Fibroblast of lung (primary cell): ENCODE measurements at regions not wholly inside any gene's neighbourhood (a gene's known extent, or its start where the extent isn't known, plus 50 kb on each side); places are given as distances from the start of the nearest gene placed in this dataset.
A peak's percentile ranks its signal among the peaks of the same experiment; 100 is the strongest.

Experiments
- DNase-seq, 2 donors: peaks; one replicate each; pipeline versions ENCODE4 v3.0.0 to v3.0.0-alpha.2; 2010; ENCODE audit warnings: low read depth in 2 of 2
- H2AFZ ChIP-seq: 2 replicates; pipeline ENCODE4 v1.5.1; 2012; ENCODE audit warnings: low read length, control low read depth, inconsistent platforms
- H3K27ac ChIP-seq: 2 replicates; pipeline ENCODE4 v1.5.1; 2011; ENCODE audit warnings: low read length, control low read depth; ENCODE audit not compliant: insufficient read depth
- H3K27me3 ChIP-seq: 2 replicates; pipeline ENCODE4 v1.5.1; 2011; ENCODE audit warnings: mild to moderate bottlenecking, low read length; ENCODE audit not compliant: control insufficient read depth, insufficient read depth
- H3K36me3 ChIP-seq: 2 replicates; pipeline ENCODE4 v1.5.1; 2011; ENCODE audit warnings: low read length; ENCODE audit not compliant: control insufficient read depth, insufficient read depth
- H3K4me1 ChIP-seq: 2 replicates; pipeline ENCODE4 v1.5.1; 2011; ENCODE audit warnings: low read length; ENCODE audit not compliant: control insufficient read depth, insufficient read depth; ENCODE audit errors: extremely low read depth
- H3K4me2 ChIP-seq: 2 replicates; pipeline ENCODE4 v1.5.1; 2011; ENCODE audit warnings: low read length, control low read depth; ENCODE audit not compliant: insufficient read depth; ENCODE audit errors: extremely low read depth
- H3K4me3 ChIP-seq, 4 experiments: fragments of 200-600 bp in 1 of 4; sonication (generic) in 1 of 4; replicated peaks in 1 of 4; 2 replicates each; pipeline ENCODE4 v1.5.1; 2011 to 2016; ENCODE audit warnings: low read length in 4 of 4, low read depth in 3 of 4, mild to moderate bottlenecking in 3 of 4, control low read depth in 2 of 4, inconsistent platforms in 1 of 4, mixed read lengths in 1 of 4; ENCODE audit not compliant: insufficient read depth in 1 of 4; ENCODE audit errors: control extremely low read depth in 1 of 4
- H3K79me2 ChIP-seq: 2 replicates; pipeline ENCODE4 v1.5.1; 2012; ENCODE audit warnings: mild to moderate bottlenecking, low read length, inconsistent platforms; ENCODE audit not compliant: control insufficient read depth, insufficient read depth
- H3K9ac ChIP-seq: 2 replicates; pipeline ENCODE4 v1.5.1; 2011; ENCODE audit warnings: mild to moderate bottlenecking, low read length, control low read depth; ENCODE audit not compliant: insufficient read depth
- H3K9me3 ChIP-seq: 2 replicates; pipeline ENCODE4 v1.5.1; 2012; ENCODE audit warnings: low read depth, low read length; ENCODE audit not compliant: control insufficient read depth, insufficient read depth
- H4K20me1 ChIP-seq: 2 replicates; pipeline ENCODE4 v1.5.1; 2011; ENCODE audit warnings: low read length; ENCODE audit not compliant: control insufficient read depth, insufficient read depth; ENCODE audit errors: extremely low read depth
- CTCF ChIP-seq, 2 donors: IDR thresholded peaks in 1 of 2; conservative IDR thresholded peaks in 1 of 2; 1 replicate in 1 of 2; 2 replicates in 1 of 2; pipeline ENCODE4 v1.5.1; 2011 to 2012; ENCODE audit warnings: low read length in 2 of 2, control low read depth in 1 of 2, inconsistent platforms in 1 of 2, low read depth in 1 of 2, mild to moderate bottlenecking in 1 of 2
- EZH2 ChIP-seq: IDR thresholded peaks from 2 replicates; pipeline ENCODE4 v1.5.1; 2012; ENCODE audit warnings: low read length, control low read depth, mild to moderate bottlenecking; ENCODE audit errors: missing control alignments

DNA sequence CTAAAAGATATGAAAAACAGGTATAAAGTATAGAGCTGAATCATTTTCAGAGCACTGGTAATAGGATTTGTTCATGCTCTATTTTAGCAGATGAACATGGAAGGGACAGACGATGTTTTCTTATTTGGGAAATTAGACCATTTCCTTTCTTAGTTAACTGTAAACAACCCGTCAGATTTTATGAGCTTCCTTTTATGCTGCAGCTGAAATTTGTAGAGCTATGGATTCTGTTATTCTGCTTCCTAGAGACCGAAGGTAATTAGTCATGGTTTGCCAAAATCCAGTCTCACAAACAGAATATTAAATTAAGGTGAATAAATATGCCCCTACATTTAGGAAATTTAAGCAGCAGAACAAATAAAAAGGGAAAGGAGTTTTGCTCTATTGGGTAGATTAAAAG, 180.2 kb upstream of the SYT1 start:
- Histone ChIP-seq H3K4me1 (no peaks in the 10 kb centered on the region), H4K20me1 (no peaks in the 10 kb centered on the region), H3K36me3 (no peaks in the 10 kb centered on the region), H3K27me3 (no peaks in the 10 kb centered on the region), H3K79me2 (no peaks in the 10 kb centered on the region), H3K27ac (no peak overlapping the region), H3K4me3 (no peak overlapping the region), H3K9ac (no peak overlapping the region), H3K9me3 (no peaks in the 10 kb centered on the region), H3K4me2 (no peak overlapping the region), H2AFZ (peak overlapping the region; percentile 20)
- no peak for DNase-seq
- no peak for TF ChIP-seq CTCF (conservative IDR thresholded peaks at IDR 0.05 in 1 of 2, IDR thresholded peaks at IDR 0.05 in 1 of 2; ENCODE audit: low read depth in 1 of 2, low read length in 2 of 2)
- TF ChIP-seq EZH2 = no peak

GRCh38 chr12:78695749-78696148, 168.8 kb upstream of the SYT1 start:
- no peak overlapping the region for H3K4me3 ChIP-seq
- no peaks in the 10 kb centered on the region for H3K9me3 ChIP-seq
- H3K9ac ChIP-seq = no peak overlapping the region
- no peaks in the 10 kb centered on the region for H3K36me3 ChIP-seq
- no peak overlapping the region for H2AFZ ChIP-seq
- no peaks in the 10 kb centered on the region for H3K79me2 ChIP-seq
- H3K4me1 ChIP-seq = no peaks in the 10 kb centered on the region
- H4K20me1 ChIP-seq = no peaks in the 10 kb centered on the region
- DNase-seq = no peak
- no peaks in the 10 kb centered on the region for H3K27me3 ChIP-seq
- no peak overlapping the region for H3K4me2 ChIP-seq
- TF ChIP-seq EZH2 (no peak), CTCF (conservative IDR thresholded peaks at IDR 0.05 in 1 of 2, IDR thresholded peaks at IDR 0.05 in 1 of 2; ENCODE audit: low read depth in 1 of 2, low read length in 2 of 2) (no peak)
- H3K27ac ChIP-seq = no peak overlapping the region

DNA sequence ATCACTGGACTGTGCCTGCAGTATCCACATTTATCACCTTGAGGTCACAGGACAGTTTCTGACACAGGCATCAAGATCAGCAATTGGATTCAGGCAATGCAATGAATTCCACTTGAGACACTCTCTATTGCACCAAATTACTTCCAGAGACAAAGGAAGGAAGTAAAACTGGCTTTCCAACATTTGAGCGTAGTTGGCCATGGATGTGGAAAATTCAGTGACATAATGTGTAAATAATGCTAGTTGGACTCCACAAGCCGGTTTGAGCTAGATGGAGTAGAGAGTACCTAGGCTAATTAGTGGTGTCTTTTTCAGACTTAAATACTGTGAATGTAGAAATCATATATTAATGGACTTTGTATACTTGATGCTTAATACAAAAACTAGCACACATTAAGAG, 168.3 kb upstream of the SYT1 start:
- Histone ChIP-seq H3K4me1 (no peaks in the 10 kb centered on the region), H3K4me2 (no peak overlapping the region), H3K9ac (no peak overlapping the region), H3K9me3 (no peaks in the 10 kb centered on the region), H4K20me1 (no peaks in the 10 kb centered on the region), H3K79me2 (no peaks in the 10 kb centered on the region), H2AFZ (no peak overlapping the region), H3K27ac (no peak overlapping the region), H3K36me3 (no peaks in the 10 kb centered on the region), H3K4me3 (no peak overlapping the region), H3K27me3 (no peaks in the 10 kb centered on the region)
- TF ChIP-seq EZH2 (no peak), CTCF (conservative IDR thresholded peaks at IDR 0.05 in 1 of 2, IDR thresholded peaks at IDR 0.05 in 1 of 2; ENCODE audit: low read depth in 1 of 2, low read length in 2 of 2) (no peak)
- no peak for DNase-seq
